Ovary (tissue), 7 donors: ENCODE measurements at regions not wholly inside any gene's neighbourhood (a gene's known extent, or its start where the extent isn't known, plus 50 kb on each side); places are given as distances from the start of the nearest gene placed in this dataset.

Source experiments
- DNase-seq, 5 donors: peaks; one replicate each; pipeline ENCODE4 v3.0.0-alpha.2; 2019 to 2020
- H3K27ac ChIP-seq, 2 donors: fragments of 200-600 bp; one replicate each; pipeline versions ENCODE4 v1.5.1 to v1.8.0; 2019 to 2022
- H3K27me3 ChIP-seq: fragments of 200-600 bp; one replicate; pipeline ENCODE4 v1.8.0; 2022
- H3K36me3 ChIP-seq: fragments of 200-600 bp; sonication (generic); one replicate; pipeline ENCODE4 v1.5.1; 2019
- H3K4me1 ChIP-seq: one replicate; pipeline ENCODE4 v1.8.1; 2013; ENCODE audit warnings: mild to moderate bottlenecking, moderate library complexity; ENCODE audit not compliant: insufficient read depth
- H3K4me3 ChIP-seq: fragments of 200-600 bp; sonication (generic); one replicate; pipeline ENCODE4 v1.5.1; 2017
- H3K9me3 ChIP-seq, 2 donors: fragments of 200-600 bp in 1 of 2; sonication (generic) in 1 of 2; one replicate each; pipeline versions ENCODE4 v1.5.1 to v1.8.1; 2013 to 2019; ENCODE audit warnings: mild to moderate bottlenecking in 1 of 2, moderate library complexity in 1 of 2
- EP300 ChIP-seq: sonication (generic); formaldehyde crosslinking; IDR thresholded peaks from one replicate; pipeline ENCODE4 v1.6.1; 2017; ENCODE audit warnings: antibody characterized with exemption
- POLR2A ChIP-seq: fragments of 450-650 bp; IDR thresholded peaks from one replicate; pipeline ENCODE4 v1.6.1; 2017; ENCODE audit warnings: antibody characterized with exemption, mild to moderate bottlenecking, moderate library complexity
- WGBS, 3 donors: extraction: QIAGEN DNeasy Blood & Tissue Kit in 1 of 3; methylation state at CpG; one replicate each; pipeline versions ENCODE4 v1.1.5 to v1.1.7; 2013 to 2017; 5-methylcytosine and 5-hydroxymethylcytosine counted together
- intact Hi-C, 4 donors: fragments of 100-400 bp; cut with DNase I; formaldehyde crosslinking; loops; one replicate each; pipeline versions ENCODE4 v1.11.0 to v1.15.1; 2022 to 2023
- TF ChIP-seq, protein P1 (sequence below), 3 donors: fragments of 450-650 bp in 2 of 3; fragments of 200-600 bp in 1 of 3; IDR thresholded peaks; one replicate each; pipeline versions ENCODE4 v1.5.1 to v1.8.0; 2016 to 2022; ENCODE audit warnings: antibody characterized with exemption in 3 of 3, mild to moderate bottlenecking in 1 of 3
- donor health status: DM: no; HTN: no; CAD: no; lungs with moderate emphysema.
- donor health status: DM: no; HTN: no; CAD: no.
- donor health status: Bipolar disorder and iron deficiency.
- donor health status: DM: no; HTN: no; CAD: no.
- donor health status: DM: yes; HTN: yes; CAD: no.

DNA sequence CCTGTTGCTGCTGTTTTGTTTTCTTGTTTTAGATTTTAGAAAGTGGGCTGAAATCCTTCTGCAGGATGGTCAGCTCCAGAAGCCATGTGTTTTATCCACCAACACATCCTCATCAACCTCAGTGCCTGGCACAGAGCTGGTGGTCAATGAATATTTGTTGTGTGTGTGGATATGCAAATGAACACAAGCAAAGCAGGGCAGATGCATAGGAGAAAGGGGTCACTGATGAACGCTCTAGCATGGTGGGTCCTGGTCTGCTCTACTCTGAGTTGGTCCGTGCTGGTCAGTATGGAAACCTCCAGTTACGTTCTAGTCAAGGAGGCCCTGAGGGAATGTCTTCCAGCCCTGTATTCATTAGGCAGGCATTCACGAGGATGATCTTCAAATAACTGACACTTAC is 682.5 kb downstream of the QKI start:
- WGBS, 3 donors = 89 to 95% (median 89%) methylated on average over 4 of the region's 4 CpGs
- TF ChIP-seq POLR2A = no peak
- TF ChIP-seq, protein P1, sequence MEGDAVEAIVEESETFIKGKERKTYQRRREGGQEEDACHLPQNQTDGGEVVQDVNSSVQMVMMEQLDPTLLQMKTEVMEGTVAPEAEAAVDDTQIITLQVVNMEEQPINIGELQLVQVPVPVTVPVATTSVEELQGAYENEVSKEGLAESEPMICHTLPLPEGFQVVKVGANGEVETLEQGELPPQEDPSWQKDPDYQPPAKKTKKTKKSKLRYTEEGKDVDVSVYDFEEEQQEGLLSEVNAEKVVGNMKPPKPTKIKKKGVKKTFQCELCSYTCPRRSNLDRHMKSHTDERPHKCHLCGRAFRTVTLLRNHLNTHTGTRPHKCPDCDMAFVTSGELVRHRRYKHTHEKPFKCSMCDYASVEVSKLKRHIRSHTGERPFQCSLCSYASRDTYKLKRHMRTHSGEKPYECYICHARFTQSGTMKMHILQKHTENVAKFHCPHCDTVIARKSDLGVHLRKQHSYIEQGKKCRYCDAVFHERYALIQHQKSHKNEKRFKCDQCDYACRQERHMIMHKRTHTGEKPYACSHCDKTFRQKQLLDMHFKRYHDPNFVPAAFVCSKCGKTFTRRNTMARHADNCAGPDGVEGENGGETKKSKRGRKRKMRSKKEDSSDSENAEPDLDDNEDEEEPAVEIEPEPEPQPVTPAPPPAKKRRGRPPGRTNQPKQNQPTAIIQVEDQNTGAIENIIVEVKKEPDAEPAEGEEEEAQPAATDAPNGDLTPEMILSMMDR (IDR thresholded peaks at IDR 0.05) = no peak
- H3K36me3 ChIP-seq = no peaks in the 10 kb centered on the region
- DNase-seq = no peak
- H3K27ac ChIP-seq = no peak overlapping the region
- H3K4me1 ChIP-seq = no peaks in the 10 kb centered on the region
- no peak overlapping the region for H3K4me3 ChIP-seq
- no peaks in the 10 kb centered on the region for H3K9me3 ChIP-seq
- no peaks in the 10 kb centered on the region for H3K27me3 ChIP-seq
- intact Hi-C loops = no loop called here

DNA sequence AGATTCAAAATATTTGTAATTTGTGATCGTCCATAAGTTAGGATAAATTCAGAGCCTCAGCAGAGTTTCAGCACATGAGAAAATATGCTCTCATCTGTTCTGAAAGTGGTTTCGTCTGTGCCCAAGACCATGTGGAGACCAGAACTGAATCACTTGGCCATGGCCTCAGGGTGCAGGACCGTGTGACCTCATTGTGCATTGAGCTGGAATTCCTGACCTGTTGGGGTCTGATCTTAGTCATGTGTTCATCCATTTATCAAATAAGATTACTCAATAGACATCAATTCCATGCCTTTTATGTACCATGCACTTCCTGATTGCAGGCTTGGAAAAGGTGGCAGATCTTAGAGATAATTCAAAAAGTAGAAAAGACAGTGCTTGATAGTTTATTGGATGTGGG is 680.5 kb downstream of the QKI start:
- no peak for TF ChIP-seq EP300
- TF ChIP-seq POLR2A = no peak
- TF ChIP-seq, protein P1 (IDR thresholded peaks at IDR 0.05) = no peak
- Histone ChIP-seq H3K9me3 (no peaks in the 10 kb centered on the region), H3K36me3 (no peaks in the 10 kb centered on the region), H3K4me3 (no peak overlapping the region), H3K27me3 (no peaks in the 10 kb centered on the region), H3K4me1 (no peaks in the 10 kb centered on the region), H3K27ac (no peak overlapping the region)
- intact Hi-C loops = no loop called here
- no peak for DNase-seq
- 89 to 96% (median 90%) methylated on average over 3 of the region's 3 CpGs for WGBS, 3 donors

DNA sequence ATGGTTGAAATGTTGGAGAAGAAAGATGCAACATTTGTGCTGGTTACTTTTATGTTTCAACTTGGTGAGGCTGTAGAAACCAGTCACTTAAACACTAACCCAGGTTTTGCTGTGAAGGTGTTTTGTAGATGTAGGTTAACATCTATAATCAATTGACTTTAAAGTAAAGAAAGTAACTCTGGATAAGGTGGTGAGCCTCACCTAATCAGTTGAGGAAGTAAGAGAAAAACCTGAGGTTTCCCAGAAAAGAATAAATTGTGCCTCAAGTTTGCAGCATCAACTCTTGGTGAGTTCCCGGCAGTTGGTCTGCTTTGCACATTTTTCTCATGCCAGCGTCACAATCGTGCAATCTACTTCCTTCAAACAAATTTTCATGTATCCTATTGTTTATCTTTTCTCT is 673.4 kb downstream of the QKI start:
- Histone ChIP-seq H3K27me3 (no peaks in the 10 kb centered on the region), H3K9me3 (no peaks in the 10 kb centered on the region), H3K4me3 (no peak overlapping the region), H3K36me3 (no peaks in the 10 kb centered on the region), H3K4me1 (no peaks in the 10 kb centered on the region), H3K27ac (no peak overlapping the region)
- intact Hi-C loops = no loop called here
- no peak for TF ChIP-seq EP300
- no peak for TF ChIP-seq POLR2A
- TF ChIP-seq, protein P1 (IDR thresholded peaks at IDR 0.05) = no peak
- 81 to 87% (median 82%) methylated on average over 3 of the region's 3 CpGs for WGBS, 3 donors
- DNase-seq = no peak

DNA sequence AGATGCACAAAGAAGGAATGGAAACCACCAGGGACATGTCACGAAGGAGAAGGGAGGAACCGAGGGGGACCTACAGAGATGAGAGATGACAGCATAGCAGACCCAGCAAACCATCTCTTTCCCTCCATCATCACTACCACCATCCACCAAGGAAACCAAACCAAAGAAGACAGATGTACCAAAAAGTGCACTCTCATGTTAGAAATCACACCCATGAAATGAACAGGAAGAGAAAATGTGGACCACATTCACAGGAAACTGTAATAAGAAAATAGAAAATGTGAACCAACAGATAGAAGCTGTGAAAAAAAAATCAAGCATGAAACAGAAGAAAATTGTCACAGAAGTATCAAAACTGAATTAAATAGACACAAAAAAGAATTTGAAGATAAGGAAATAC is 672.7 kb downstream of the QKI start:
- TF ChIP-seq POLR2A = no peak
- TF ChIP-seq, protein P1 (IDR thresholded peaks at IDR 0.05) = no peak
- no peak for TF ChIP-seq EP300
- Histone ChIP-seq H3K27ac (no peak overlapping the region), H3K36me3 (no peaks in the 10 kb centered on the region), H3K27me3 (no peaks in the 10 kb centered on the region), H3K9me3 (no peaks in the 10 kb centered on the region), H3K4me3 (no peak overlapping the region), H3K4me1 (no peaks in the 10 kb centered on the region)
- DNase-seq = no peak
- 92 to 98% (median 93%) methylated on average over 2 of the region's 2 CpGs for WGBS, 3 donors
- intact Hi-C loops = no loop called here
